Bronchial epithelial cell (primary cell): ENCODE measurements at regions not wholly inside any gene's neighbourhood (a gene's known extent, or its start where the extent isn't known, plus 50 kb on each side); places are given as distances from the start of the nearest gene placed in this dataset.

Experiments used
- DNase-seq: peaks from one replicate; pipeline ENCODE4 v3.0.0-alpha.2; 2010; ENCODE audit warnings: low read depth
- FAIRE-seq: peaks from 2 replicates; lab custom pipeline; 2011; peaks lifted over from hg19 to GRCh38; lab: Jason Lieb, UNC
- H3K27me3 ChIP-seq: 2 replicates; pipeline ENCODE4 v1.5.1; 2011; ENCODE audit warnings: low read length; ENCODE audit not compliant: control insufficient read depth, insufficient read depth
- H3K36me3 ChIP-seq: 2 replicates; pipeline ENCODE4 v1.5.1; 2011; ENCODE audit warnings: low read length; ENCODE audit not compliant: control insufficient read depth, insufficient read depth
- H3K4me3 ChIP-seq: 2 replicates; pipeline ENCODE4 v1.5.1; 2011; ENCODE audit warnings: mild to moderate bottlenecking, low read depth, low read length, control low read depth
- CTCF ChIP-seq: IDR thresholded peaks from 2 replicates; pipeline ENCODE4 v1.5.1; 2011; ENCODE audit warnings: mild to moderate bottlenecking, moderate library complexity, low read length, control low read depth, inconsistent platforms; ENCODE audit not compliant: insufficient read depth, severe bottlenecking

GRCh38 chr7:116327752-116328151 is 117.4 kb downstream of the TES start:
- Histone ChIP-seq H3K27me3 (no peaks in the 10 kb centered on the region), H3K36me3 (no peaks in the 10 kb centered on the region), H3K4me3 (no peak overlapping the region)
- peak; percentile 26 for DNase-seq
- TF ChIP-seq CTCF = no peak
- no peak for FAIRE-seq

GRCh38 chr7:116328161-116328560 is 117.8 kb downstream of the TES start:
- TF ChIP-seq CTCF = no peak
- DNase-seq (no peak), FAIRE-seq (no peak)
- Histone ChIP-seq H3K27me3 (no peaks in the 10 kb centered on the region), H3K36me3 (no peaks in the 10 kb centered on the region), H3K4me3 (no peak overlapping the region)

GRCh38 chr7:116329686-116330503 is 119.6 kb downstream of the TES start:
- no peak for FAIRE-seq
- Histone ChIP-seq H3K36me3 (no peaks in the 10 kb centered on the region), H3K27me3 (no peaks in the 10 kb centered on the region), H3K4me3 (no peak overlapping the region)
- no peak for DNase-seq
- no peak for TF ChIP-seq CTCF

GRCh38 chr7:116331020-116331419 is 120.7 kb downstream of the TES start:
- no peak for TF ChIP-seq CTCF
- H3K27me3 ChIP-seq = no peaks in the 10 kb centered on the region
- FAIRE-seq = no peak
- DNase-seq = no peak
- H3K4me3 ChIP-seq = no peak overlapping the region
- H3K36me3 ChIP-seq = no peaks in the 10 kb centered on the region

- Histone ChIP-seq H3K4me3 (no peak overlapping the region), H3K27me3 (no peaks in the 10 kb centered on the region), H3K36me3 (no peaks in the 10 kb centered on the region)
- FAIRE-seq (no peak), DNase-seq (no peak)
- no peak for TF ChIP-seq CTCF
Measured at GRCh38 chr7:116332766-116333165, 122.4 kb downstream of the TES start.

GRCh38 chr7:116334555-116334954 is 124.2 kb downstream of the TES start:
- DNase-seq (peak; percentile 52), FAIRE-seq (no peak)
- no peaks in the 10 kb centered on the region for H3K27me3 ChIP-seq
- no peak for TF ChIP-seq CTCF
- H3K36me3 ChIP-seq = no peaks in the 10 kb centered on the region
- H3K4me3 ChIP-seq = no peak overlapping the region
